ENCODE measurements at regions not wholly inside any gene's neighbourhood (a gene's known extent, or its start where the extent isn't known, plus 50 kb on each side); places are given as distances from the start of the nearest gene placed in this dataset.

GRCh38 chr20:40434122-40434521, 254.9 kb downstream of the MAFB start:
- Histone ChIP-seq H3K27ac (ENCODE audit: low read depth, low read length) (no peak overlapping the region), H3K27me3 (ENCODE audit: control insufficient read depth, low read length) (no peaks in the 10 kb centered on the region), H3K36me3 (ENCODE audit: control insufficient read depth, low read length) (no peaks in the 10 kb centered on the region), H3K9me3 (ENCODE audit: control insufficient read depth, insufficient read depth, low read length) (no peaks in the 10 kb centered on the region), H3K79me2 (ENCODE audit: control insufficient read depth, low read length) (no peaks in the 10 kb centered on the region), H3K4me3 (ENCODE audit: low read length) (no peak overlapping the region), H3K4me1 (ENCODE audit: control insufficient read depth, low read length) (no peaks in the 10 kb centered on the region), H3F3A (ENCODE audit: control insufficient read depth, insufficient read depth) (no peaks in the 10 kb centered on the region), H3K9me2 (replicated peaks; ENCODE audit: control insufficient read depth, low read length) (no peaks in the 10 kb centered on the region), H3K4me2 (ENCODE audit: low read length) (no peak overlapping the region), H4K20me1 (ENCODE audit: control insufficient read depth, insufficient read depth, low read depth, low read length) (no peaks in the 10 kb centered on the region)
- TF ChIP-seq CTCF (IDR thresholded peaks at IDR 0.05; ENCODE audit: low read depth, low read length, poor library complexity, severe bottlenecking) (no peak), EZH2phosphoT487 (IDR thresholded peaks at IDR 0.05; ENCODE audit: borderline replicate concordance, low read length) (no peak)

GRCh38 chr20:40433341-40433861, 255.6 kb downstream of the MAFB start:
- Histone ChIP-seq H3K9me3 (ENCODE audit: control insufficient read depth, insufficient read depth, low read length) (no peaks in the 10 kb centered on the region), H3K4me2 (ENCODE audit: low read length) (no peak overlapping the region), H3K9me2 (replicated peaks; ENCODE audit: control insufficient read depth, low read length) (no peaks in the 10 kb centered on the region), H3K79me2 (ENCODE audit: control insufficient read depth, low read length) (no peaks in the 10 kb centered on the region), H3K27ac (ENCODE audit: low read depth, low read length) (no peak overlapping the region), H3K4me1 (ENCODE audit: control insufficient read depth, low read length) (no peaks in the 10 kb centered on the region), H3K36me3 (ENCODE audit: control insufficient read depth, low read length) (no peaks in the 10 kb centered on the region), H3F3A (ENCODE audit: control insufficient read depth, insufficient read depth) (no peaks in the 10 kb centered on the region), H3K27me3 (ENCODE audit: control insufficient read depth, low read length) (no peaks in the 10 kb centered on the region), H3K4me3 (ENCODE audit: low read length) (no peak overlapping the region), H4K20me1 (ENCODE audit: control insufficient read depth, insufficient read depth, low read depth, low read length) (no peaks in the 10 kb centered on the region)
- TF ChIP-seq EZH2phosphoT487 (IDR thresholded peaks at IDR 0.05; ENCODE audit: borderline replicate concordance, low read length) (no peak), CTCF (IDR thresholded peaks at IDR 0.05; ENCODE audit: low read depth, low read length, poor library complexity, severe bottlenecking) (no peak)

- Histone ChIP-seq H3K4me2 (ENCODE audit: low read length) (no peak overlapping the region), H3F3A (ENCODE audit: control insufficient read depth, insufficient read depth) (no peaks in the 10 kb centered on the region), H3K9me2 (replicated peaks; ENCODE audit: control insufficient read depth, low read length) (no peaks in the 10 kb centered on the region), H3K9me3 (ENCODE audit: control insufficient read depth, insufficient read depth, low read length) (no peaks in the 10 kb centered on the region), H4K20me1 (ENCODE audit: control insufficient read depth, insufficient read depth, low read depth, low read length) (no peaks in the 10 kb centered on the region), H3K4me1 (ENCODE audit: control insufficient read depth, low read length) (no peaks in the 10 kb centered on the region), H3K4me3 (ENCODE audit: low read length) (no peak overlapping the region), H3K79me2 (ENCODE audit: control insufficient read depth, low read length) (no peaks in the 10 kb centered on the region), H3K27ac (ENCODE audit: low read depth, low read length) (no peak overlapping the region), H3K27me3 (ENCODE audit: control insufficient read depth, low read length) (no peaks in the 10 kb centered on the region), H3K36me3 (ENCODE audit: control insufficient read depth, low read length) (no peaks in the 10 kb centered on the region)
- TF ChIP-seq CTCF (IDR thresholded peaks at IDR 0.05; ENCODE audit: low read depth, low read length, poor library complexity, severe bottlenecking) (no peak), EZH2phosphoT487 (IDR thresholded peaks at IDR 0.05; ENCODE audit: borderline replicate concordance, low read length) (no peak)
Measured at GRCh38 chr20:40431611-40432010, 257.4 kb downstream of the MAFB start.

Data from DOHH2 (cell line).